GM12878 (cell line): ENCODE measurements at regions not wholly inside any gene's neighbourhood (a gene's known extent, or its start where the extent isn't known, plus 50 kb on each side); places are given as distances from the start of the nearest gene placed in this dataset.

Experiments
- ATAC-seq: fragments of 200-7000 bp; cut with Tn5 transposase; 3 replicates; pipeline ENCODE4 v1.9.1; 2020; ENCODE audit warnings: mild to moderate bottlenecking, moderate library complexity
- BruUV-seq: library from RNA; stranded (reverse); fragments of 400-500 nt; replicated peaks from 2 replicates; lab custom pipeline; 2021; lab: Mats Ljungman, UMichigan
- CTCF ChIA-PET: fragments of 300-600 bp; sonication (Branson Sonifier 250); formaldehyde crosslinking; extraction: SDS; loops from one replicate; lab custom pipeline; 2021; ENCODE audit warnings: inconsistent platforms; lab: Yijun Ruan, JAX
- POLR2A ChIA-PET: fragments of 350-600 bp; formaldehyde crosslinking; extraction: SDS; loops from one replicate; lab custom pipeline; 2021; ENCODE audit warnings: inconsistent platforms; lab: Charles Lee
- RAD21 ChIA-PET: fragments of 300-600 bp; sonication (Branson Sonifier 250); formaldehyde crosslinking; loops from one replicate; lab custom pipeline; 2023; ENCODE audit warnings: antibody characterized with exemption; ENCODE audit not compliant: unreplicated experiment; lab: Charles Lee
- SMC1A ChIA-PET: fragments of 300-600 bp; sonication (Branson Sonifier 250); formaldehyde crosslinking; loops from one replicate; lab custom pipeline; 2023; ENCODE audit not compliant: unreplicated experiment, uncharacterized antibody; lab: Charles Lee
- DNase-seq: peaks from one replicate; pipeline ENCODE4 v3.0.0-alpha.2; 2011; ENCODE audit warnings: low read depth, low spot score
- FAIRE-seq: peaks from 3 replicates; lab custom pipeline; 2011; peaks lifted over from hg19 to GRCh38; lab: Jason Lieb, UNC
- H2AFZ ChIP-seq: 2 replicates; pipeline ENCODE4 v1.6.0; 2011; ENCODE audit warnings: low read depth, low read length, control low read depth; ENCODE audit not compliant: control insufficient read depth
- H3K27ac ChIP-seq: 2 replicates; pipeline ENCODE4 v1.5.1; 2011; ENCODE audit warnings: control low read depth; ENCODE audit not compliant: control insufficient read depth, insufficient read depth
- H3K27me3 ChIP-seq, 2 experiments: replicated peaks in 1 of 2; 2 replicates each; pipeline versions ENCODE4 v1.6.0 to v1.6.1; 2011; ENCODE audit warnings: low read length in 1 of 2; ENCODE audit not compliant: control insufficient read depth in 2 of 2, insufficient read depth in 2 of 2
- H3K36me3 ChIP-seq, 2 experiments: 2 replicates each; pipeline ENCODE4 v1.5.1; 2011; ENCODE audit warnings: low read length in 1 of 2; ENCODE audit not compliant: control insufficient read depth in 2 of 2, insufficient read depth in 2 of 2
- H3K4me1 ChIP-seq: 2 replicates; pipeline ENCODE4 v1.6.1; 2011; ENCODE audit warnings: mild to moderate bottlenecking, low read length, moderate library complexity, mixed read lengths; ENCODE audit not compliant: control insufficient read depth, insufficient read depth
- H3K4me2 ChIP-seq: 2 replicates; pipeline ENCODE4 v1.6.0; 2011; ENCODE audit warnings: control low read depth; ENCODE audit not compliant: control insufficient read depth, insufficient read depth
- H3K4me3 ChIP-seq: fragments of 200-600 bp; sonication (generic); 2 replicates; pipeline ENCODE4 v1.5.1; 2016
- H3K79me2 ChIP-seq: 2 replicates; pipeline ENCODE4 v1.6.0; 2011; ENCODE audit warnings: low read length; ENCODE audit not compliant: control insufficient read depth, insufficient read depth
- H3K9ac ChIP-seq: 2 replicates; pipeline ENCODE4 v1.8.0; 2011; ENCODE audit warnings: low read length, control low read depth, mixed read lengths; ENCODE audit not compliant: control insufficient read depth, insufficient read depth
- H3K9me3 ChIP-seq: replicated peaks from 3 replicates; pipeline ENCODE4 v1.5.1; 2011; ENCODE audit warnings: mild to moderate bottlenecking, low read length; ENCODE audit not compliant: control insufficient read depth, insufficient read depth
- H4K20me1 ChIP-seq: 2 replicates; pipeline ENCODE4 v1.6.0; 2011; ENCODE audit not compliant: control insufficient read depth, insufficient read depth
- CBX5 ChIP-seq: sonication (generic); IDR thresholded peaks from 2 replicates; pipeline ENCODE4 v1.6.1; 2016; ENCODE audit warnings: low read depth, moderate library complexity, mild to moderate bottlenecking, inconsistent platforms
- E2F4 ChIP-seq: IDR thresholded peaks from 2 replicates; pipeline ENCODE4 v1.6.1; 2012; ENCODE audit warnings: low read depth, low read length, improper control_type of control experiment
- SRF ChIP-seq, 2 experiments: IDR thresholded peaks; 2 replicates each; pipeline ENCODE4 v1.6.1; 2011; ENCODE audit warnings: low read depth in 2 of 2, low read length in 2 of 2, mild to moderate bottlenecking in 1 of 2, moderate library complexity in 1 of 2
- ZNF24 ChIP-seq: fragments of 450-650 bp; IDR thresholded peaks from 2 replicates; pipeline ENCODE4 v1.6.1; 2017; ENCODE audit warnings: antibody characterized with exemption, mild to moderate bottlenecking
- ZNF622 ChIP-seq: fragments of 450-650 bp; IDR thresholded peaks from 2 replicates; pipeline ENCODE4 v1.6.1; 2017; ENCODE audit warnings: mild to moderate bottlenecking, inconsistent platforms
- WGBS: methylation state at CpG from one replicate; pipeline ENCODE4 v1.1.6; 2016; ENCODE audit warnings: low lambda C conversion rate; ENCODE audit not compliant: insufficient replicate concordance, insufficient coverage; ENCODE audit errors: missing lambda C conversion rate; 5-methylcytosine and 5-hydroxymethylcytosine counted together
- in situ Hi-C: fragments of 300-500 bp; cut with MboI; formaldehyde crosslinking; loops from 9 replicates; pipeline ENCODE4 v1.14.3; 2018; ENCODE audit warnings: mixed read lengths
- intact Hi-C: fragments of 100-400 bp; cut with micrococcal nuclease; formaldehyde crosslinking; loops from one replicate; pipeline ENCODE4 v1.14.2; 2022; ENCODE audit not compliant: unreplicated experiment
- TF ChIP-seq, protein P1 (sequence below): fragments of 450-650 bp; formaldehyde crosslinking; IDR thresholded peaks from 2 replicates; pipeline ENCODE4 v1.4.0; 2022; ENCODE audit warnings: mild to moderate bottlenecking, moderate library complexity

- TF ChIP-seq ZNF622 (no peak), E2F4 (no peak), ZNF24 (no peak), SRF (IDR thresholded peaks at IDR 0.05; ENCODE audit: low read depth in 2 of 2, low read length in 2 of 2) (no peak)
- TF ChIP-seq, protein P1, sequence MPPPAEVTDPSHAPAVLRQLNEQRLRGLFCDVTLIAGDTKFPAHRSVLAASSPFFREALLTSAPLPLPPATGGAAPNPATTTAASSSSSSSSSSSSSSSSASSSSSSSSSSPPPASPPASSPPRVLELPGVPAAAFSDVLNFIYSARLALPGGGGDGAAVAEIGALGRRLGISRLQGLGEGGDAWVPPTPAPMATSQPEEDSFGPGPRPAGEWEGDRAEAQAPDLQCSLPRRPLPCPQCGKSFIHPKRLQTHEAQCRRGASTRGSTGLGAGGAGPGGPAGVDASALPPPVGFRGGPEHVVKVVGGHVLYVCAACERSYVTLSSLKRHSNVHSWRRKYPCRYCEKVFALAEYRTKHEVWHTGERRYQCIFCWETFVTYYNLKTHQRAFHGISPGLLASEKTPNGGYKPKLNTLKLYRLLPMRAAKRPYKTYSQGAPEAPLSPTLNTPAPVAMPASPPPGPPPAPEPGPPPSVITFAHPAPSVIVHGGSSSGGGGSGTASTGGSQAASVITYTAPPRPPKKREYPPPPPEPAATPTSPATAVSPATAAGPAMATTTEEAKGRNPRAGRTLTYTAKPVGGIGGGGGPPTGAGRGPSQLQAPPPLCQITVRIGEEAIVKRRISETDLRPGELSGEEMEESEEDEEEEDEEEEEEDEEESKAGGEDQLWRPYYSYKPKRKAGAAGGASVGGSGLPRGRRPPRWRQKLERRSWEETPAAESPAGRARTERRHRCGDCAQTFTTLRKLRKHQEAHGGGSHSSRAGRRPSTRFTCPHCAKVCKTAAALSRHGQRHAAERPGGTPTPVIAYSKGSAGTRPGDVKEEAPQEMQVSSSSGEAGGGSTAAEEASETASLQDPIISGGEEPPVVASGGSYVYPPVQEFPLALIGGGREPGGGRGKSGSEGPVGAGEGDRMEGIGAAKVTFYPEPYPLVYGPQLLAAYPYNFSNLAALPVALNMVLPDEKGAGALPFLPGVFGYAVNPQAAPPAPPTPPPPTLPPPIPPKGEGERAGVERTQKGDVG: no peak
Observed at GRCh38 chr3:72594615-72595215, 253.5 kb downstream of the SHQ1 start (continued).

DNA sequence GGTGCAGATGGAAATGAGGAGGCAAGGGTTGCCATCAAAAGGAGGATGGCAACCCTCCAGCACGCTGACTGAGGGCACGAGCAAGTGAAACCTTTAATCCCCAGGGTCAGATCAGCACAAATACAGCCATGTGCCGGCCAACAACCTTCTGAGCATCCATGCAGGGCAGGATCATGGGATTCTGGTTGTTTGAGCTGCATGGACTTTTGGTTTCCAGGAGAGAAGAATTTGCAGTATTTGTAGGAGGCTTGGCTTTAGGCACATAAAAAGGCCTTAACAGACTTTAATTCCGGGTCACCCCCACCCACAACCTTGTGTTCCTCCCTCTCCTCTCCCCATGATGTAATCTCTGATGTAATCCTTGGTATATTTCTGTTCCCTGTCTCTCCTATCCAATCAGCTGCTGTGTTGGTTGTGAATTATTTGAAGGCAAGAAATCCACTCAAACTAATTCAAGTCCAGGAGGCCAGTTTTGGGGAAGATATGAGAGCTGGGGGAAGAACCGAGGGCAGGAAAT, 254.3 kb downstream of the SHQ1 start:
- ChIA-PET CTCF (no interaction called here), POLR2A (no interaction called here)
- no peaks in the 10 kb centered on the region for H3K36me3 ChIP-seq
- intact Hi-C loops: no loop called here
- H3K4me1 ChIP-seq: no peaks in the 10 kb centered on the region
- no peak overlapping the region for H3K4me2 ChIP-seq
- TF ChIP-seq CBX5: no peak
- TF ChIP-seq, all 136 proteins: peak for 0
- ATAC-seq (no peak), DNase-seq (no peak), FAIRE-seq (no peak)
- Histone ChIP-seq H3K27me3 (no peaks in the 10 kb centered on the region), H3K9me3 (no peaks in the 10 kb centered on the region), H2AFZ (no peak overlapping the region), H3K4me3 (no peak overlapping the region), H3K79me2 (no peaks in the 10 kb centered on the region), H3K9ac (no peak overlapping the region), H4K20me1 (no peaks in the 10 kb centered on the region), H3K27ac (no peak overlapping the region)
- SMC1A ChIA-PET: interaction anchor here (0.7 kb wide), 1 partner anchor 263 kb away, joined by 3 read pairs; no protein-coding TSS in a partner anchor
- in situ Hi-C loops: no loop called here
- RAD21 ChIA-PET: no interaction called here
- WGBS: 15% methylated on average over 5 of the region's 5 CpGs
- BruUV-seq: no TSS peak
